NCI-H526 (cell line): ENCODE measurements at regions not wholly inside any gene's neighbourhood (a gene's known extent, or its start where the extent isn't known, plus 50 kb on each side); places are given as distances from the start of the nearest gene placed in this dataset.
"Not testable (repeated sequence)": the region's sequence is repeated elsewhere in the genome, so short reads cannot be mapped to it uniquely, and the experiment has no call there.

Source experiments
- DNase-seq, 2 experiments: peaks; one replicate each; lab custom pipeline; 2025; lab: John Stamatoyannopoulos, UW

GRCh38 chr17:71485426-71485825, 635.4 kb upstream of the SOX9 start:
- no peak for DNase-seq

DNA sequence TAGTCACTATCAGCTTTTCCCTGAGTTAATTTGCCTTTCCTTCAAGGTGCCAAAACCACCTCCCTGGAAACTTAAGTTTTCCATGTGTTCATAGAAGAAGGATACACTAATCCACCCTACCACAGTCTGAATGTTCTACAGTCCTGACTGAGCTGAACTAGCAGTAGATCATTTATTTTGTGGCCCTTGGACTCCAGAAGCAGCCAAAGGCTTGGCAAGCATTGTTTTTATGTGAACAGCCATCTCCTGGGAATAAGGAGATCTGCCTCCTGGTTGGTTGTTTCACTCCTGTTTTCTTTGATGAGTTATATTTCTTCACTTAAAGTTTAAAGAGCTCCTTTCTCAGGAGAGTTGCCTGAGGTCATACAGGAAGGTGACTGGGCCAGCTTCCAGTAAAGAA, 634.6 kb upstream of the SOX9 start:
- DNase-seq, result no peak

- no peak for DNase-seq
Observed at GRCh38 chr17:71488851-71489250, 632.0 kb upstream of the SOX9 start.

DNA sequence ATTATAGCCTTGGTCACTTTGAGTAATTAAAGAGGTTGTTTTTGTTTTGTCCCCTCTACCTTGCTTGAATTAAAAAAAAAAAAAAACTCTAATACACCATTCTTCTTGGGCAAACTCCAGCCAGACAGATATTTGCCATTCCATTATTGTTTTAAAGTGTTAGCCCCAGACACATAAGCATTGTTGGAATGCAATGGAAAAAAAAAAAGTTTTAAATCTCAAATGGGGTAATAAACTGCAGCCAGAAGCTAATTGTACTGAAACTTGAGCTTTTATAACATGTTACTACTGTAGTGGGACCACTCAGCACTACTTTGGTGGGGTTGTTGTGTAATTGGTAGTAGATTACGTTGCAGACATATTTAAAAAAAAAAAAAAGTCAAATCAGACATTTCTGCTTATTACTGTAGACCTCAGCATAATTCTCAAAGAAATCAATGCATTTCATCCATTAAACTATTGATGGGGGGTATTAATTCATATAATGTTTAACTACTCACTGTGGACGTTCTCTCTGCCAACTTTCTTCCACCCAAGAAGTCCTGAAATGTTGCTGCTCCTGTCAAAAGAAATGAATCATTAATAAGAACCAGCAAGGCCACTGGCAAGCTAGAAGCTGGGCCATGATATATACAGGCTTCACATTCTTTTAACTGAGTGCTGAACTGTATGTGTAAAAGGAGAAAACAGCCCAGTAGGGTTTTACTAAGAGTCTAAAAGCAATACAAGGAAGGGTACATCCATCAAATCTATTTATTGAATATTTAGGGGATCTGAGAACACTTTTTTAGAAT, 626.6 kb upstream of the SOX9 start:
- no peak for DNase-seq

DNA sequence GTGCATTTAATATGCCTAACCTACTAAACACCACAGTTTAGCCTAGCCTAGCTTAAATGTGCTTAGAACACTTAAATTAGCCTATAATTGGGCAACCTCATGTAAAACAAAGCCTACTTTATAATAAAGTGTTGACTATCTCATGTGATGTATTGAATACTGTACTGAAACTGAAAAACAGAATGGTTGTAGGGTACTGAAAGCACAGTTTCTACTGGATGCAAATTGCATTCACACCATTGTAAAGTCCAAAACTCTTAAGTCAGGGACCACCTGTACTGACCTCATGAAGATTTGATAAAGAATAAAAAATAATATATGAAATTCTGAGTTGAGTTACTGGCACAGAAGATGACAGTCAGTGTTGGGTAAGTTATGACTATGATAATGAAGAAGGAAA, 625.4 kb upstream of the SOX9 start:
- no peak for DNase-seq

- no peak for DNase-seq
Observed at GRCh38 chr17:71496552-71496951, 624.3 kb upstream of the SOX9 start.

DNA sequence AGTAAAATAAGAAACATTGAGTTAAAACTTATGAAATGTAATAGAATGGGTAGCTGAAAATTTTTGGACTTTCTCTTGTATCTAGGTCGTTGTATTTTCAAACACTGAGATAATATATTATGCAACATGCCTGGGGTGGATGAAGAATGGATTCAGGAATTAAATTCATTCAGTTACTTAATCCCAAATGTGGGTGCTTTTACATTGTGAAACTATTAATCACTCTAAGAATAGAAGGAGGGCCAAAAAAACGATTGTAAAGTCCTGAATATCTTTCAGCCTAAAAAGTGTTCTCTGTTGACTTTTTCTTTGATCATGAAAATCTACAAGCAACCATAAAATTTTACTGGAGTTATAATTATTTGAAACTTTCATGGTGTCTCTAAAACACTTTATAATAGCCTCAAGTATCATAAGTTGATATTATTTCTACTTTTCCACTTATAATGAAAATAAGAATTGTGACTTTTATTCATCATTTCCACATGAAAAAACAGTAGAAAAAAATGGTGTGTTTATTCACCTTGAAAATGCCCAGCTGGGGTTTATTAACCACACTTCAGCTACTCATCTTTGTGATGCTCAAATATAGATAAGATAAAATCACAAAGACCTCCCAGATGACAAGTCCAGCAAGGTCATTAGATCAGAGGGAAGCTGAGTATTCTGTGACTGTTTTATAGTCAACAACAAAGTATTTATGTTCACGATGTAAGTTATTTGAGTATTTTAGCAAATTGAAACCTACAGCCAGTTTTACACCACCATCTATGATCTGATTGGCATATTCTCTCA, 619.9 kb upstream of the SOX9 start:
- DNase-seq, result no peak

DNA sequence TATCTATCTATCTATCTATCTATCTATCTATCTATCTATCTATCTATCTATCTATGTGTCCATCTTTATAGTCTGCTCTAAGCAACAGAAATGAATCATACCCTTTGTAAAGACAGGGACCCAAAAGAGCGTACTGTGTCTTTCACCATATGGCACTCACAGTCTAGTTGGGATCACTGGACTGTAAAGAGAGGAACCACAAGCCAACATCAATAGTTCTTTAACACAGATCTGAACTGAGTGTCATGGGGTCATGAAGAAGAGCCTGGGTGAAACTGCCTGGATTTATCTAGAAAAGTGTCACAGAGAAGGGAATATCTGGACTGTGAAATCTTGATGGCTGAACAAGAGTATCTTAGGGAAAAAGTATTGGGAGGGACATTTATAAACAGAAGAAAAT, 619.1 kb upstream of the SOX9 start:
- no peak for DNase-seq

- DNase-seq, result no peak
Observed at GRCh38 chr17:71502443-71502842, 618.4 kb upstream of the SOX9 start.

DNA sequence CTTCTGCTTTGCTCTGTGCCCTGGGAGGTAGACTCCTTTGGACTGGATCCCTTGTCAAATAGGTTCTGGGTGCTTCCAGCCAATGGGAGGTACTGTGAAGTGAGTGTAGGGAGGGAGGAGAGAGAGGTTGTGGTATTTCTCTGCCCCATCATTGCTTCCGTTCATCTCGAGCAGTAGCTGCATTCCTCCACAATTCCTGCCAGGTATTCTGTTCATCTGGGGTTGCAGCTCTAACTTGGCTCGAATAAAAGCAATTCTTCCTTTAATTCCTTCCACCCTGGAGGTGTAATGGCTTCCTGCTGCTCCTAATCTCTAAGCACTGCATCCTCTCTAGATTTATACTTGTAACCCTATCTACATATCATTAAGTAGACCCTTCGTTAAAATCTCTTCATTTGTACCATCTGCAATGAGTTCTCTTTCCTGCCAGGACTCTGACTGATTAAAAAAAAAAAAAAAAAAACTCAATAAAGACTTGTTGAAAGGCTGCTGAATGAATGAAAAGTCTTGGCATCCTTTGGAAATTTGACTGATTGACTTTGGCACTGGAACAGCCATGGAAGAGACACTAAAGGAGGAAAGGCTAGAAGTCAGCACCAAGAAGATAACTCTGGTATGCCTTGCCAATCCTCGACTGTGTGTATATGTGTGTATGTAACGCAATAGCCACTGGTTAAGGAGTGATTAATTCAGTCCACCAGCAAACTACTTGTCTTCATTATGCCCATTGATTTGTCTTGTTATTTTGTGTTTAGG, 616.9 kb upstream of the SOX9 start:
- no peak for DNase-seq

DNA sequence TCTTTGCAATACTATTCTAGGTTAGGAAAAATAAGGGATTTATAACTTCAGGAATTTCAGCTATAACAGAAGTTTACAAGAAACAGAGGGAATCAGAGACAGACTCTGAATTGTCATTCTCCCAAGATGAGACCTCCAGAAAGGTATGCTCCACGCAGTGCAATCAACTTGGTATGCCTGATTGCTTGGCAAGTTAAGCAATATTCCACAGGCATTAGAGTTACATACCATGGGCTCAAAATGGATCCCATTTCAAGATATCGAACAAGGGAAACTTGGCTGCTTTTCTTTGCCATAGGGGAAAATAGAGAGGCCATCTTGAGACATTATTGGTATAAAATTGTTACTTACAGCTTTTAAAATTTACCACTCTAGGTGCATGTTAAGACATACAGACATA, 615.6 kb upstream of the SOX9 start:
- DNase-seq, result no peak

- no peak for DNase-seq
Observed at GRCh38 chr17:71505981-71506380, 614.8 kb upstream of the SOX9 start.

GRCh38 chr17:71511266-71511995, 609.4 kb upstream of the SOX9 start:
- peak; percentile 70 to 72 for DNase-seq

DNA sequence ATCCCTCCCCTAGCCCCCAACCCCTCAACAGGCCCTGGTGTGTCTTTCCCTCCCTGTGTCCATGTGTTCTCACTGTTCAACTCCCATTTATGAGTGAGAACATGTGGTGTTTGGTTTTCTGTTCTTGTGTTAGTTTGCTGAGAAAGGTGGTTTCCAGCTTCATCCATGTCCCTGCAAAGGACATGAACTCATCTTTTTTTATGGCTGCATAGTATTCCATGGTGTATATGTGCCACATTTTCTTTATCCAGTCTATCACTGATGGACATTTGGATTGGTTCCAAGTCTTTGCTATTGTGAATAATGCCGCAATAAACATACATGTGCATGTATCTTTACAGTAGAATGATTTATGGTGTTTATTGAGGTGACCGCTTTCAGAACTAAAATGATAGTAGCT, 607.1 kb upstream of the SOX9 start:
- DNase-seq, result not testable (repeated sequence)

GRCh38 chr17:71516149-71516548, 604.7 kb upstream of the SOX9 start:
- DNase-seq, result peak; percentile 31 to 56

GRCh38 chr17:71519285-71519684, 601.5 kb upstream of the SOX9 start:
- DNase-seq, result no peak

DNA sequence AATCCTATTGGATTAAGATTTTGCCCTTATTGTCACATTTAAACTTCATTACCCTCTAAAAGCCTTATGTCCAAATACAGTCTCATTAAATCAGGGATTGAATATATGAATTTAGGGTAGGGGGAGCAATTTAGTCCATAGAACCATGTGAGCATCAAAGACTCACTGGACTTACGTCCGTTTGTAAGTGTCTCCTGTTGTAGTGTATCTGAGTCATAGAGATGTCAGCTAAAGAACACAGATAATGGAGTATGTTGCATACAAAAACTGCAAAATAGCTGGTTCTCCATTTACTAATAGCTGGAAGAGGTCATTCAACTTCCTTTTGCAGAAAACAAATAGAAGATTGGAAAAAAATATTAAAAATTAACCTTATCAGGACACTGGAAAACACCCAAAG, 599.1 kb upstream of the SOX9 start:
- no peak for DNase-seq

GRCh38 chr17:71522383-71522782, 598.4 kb upstream of the SOX9 start:
- DNase-seq, result no peak

GRCh38 chr17:71527311-71527710, 593.5 kb upstream of the SOX9 start:
- no peak for DNase-seq

GRCh38 chr17:71528210-71528609, 592.6 kb upstream of the SOX9 start:
- DNase-seq, result no peak

DNA sequence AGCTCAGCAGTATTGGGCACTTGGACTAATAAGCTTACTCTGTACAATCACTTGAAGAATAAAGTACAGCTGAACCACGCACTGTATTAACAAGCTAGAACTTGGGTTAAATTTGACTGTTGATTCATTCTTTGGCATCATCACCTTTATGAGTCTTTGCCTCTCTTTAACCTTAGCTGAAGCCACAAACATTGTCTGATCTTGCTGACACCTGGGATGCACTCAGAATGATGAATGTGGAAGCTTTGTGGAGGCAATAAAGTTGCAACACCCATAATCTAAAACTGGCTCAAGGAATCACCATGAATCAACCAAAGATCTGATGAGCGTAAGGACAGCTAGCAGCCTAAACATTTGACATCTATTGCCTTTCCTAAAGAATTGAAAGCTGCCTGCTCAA, 590.6 kb upstream of the SOX9 start:
- DNase-seq, result no peak

DNA sequence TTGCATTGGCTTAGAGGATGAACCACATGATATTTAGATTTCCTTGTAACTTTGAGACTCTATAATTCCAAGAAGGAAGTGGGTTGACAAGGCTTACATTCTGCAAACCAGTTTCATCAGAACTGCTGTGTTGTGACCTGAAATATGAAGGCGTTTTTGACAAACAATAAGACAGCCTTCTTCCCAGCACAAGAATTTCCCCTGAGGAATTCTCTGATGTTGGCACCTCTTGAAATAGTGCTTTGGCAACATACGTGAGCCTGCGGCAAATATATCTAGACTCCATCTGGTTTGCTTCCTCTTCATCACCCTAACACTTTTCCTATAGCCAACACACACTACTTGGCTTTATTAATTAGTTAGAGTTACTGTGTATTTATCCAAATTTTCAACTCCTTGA, 585.5 kb upstream of the SOX9 start:
- DNase-seq, result no peak
